IPS-18a (cell line): ENCODE measurements at regions not wholly inside any gene's neighbourhood (a gene's known extent, or its start where the extent isn't known, plus 50 kb on each side); places are given as distances from the start of the nearest gene placed in this dataset.

Experiments
- H3K27ac ChIP-seq: one replicate; pipeline ENCODE4 v1.5.1; 2013; ENCODE audit warnings: low read length
- H3K27me3 ChIP-seq: one replicate; pipeline ENCODE4 v1.6.1; 2013; ENCODE audit warnings: mild to moderate bottlenecking, low read length; ENCODE audit not compliant: control insufficient read depth, insufficient read depth
- H3K36me3 ChIP-seq: one replicate; pipeline ENCODE4 v1.6.1; 2013; ENCODE audit warnings: low read depth, low read length; ENCODE audit not compliant: control insufficient read depth
- H3K4me1 ChIP-seq: one replicate; pipeline ENCODE4 v1.6.1; 2013; ENCODE audit warnings: low read depth, low read length; ENCODE audit not compliant: control insufficient read depth
- H3K4me3 ChIP-seq: one replicate; pipeline ENCODE4 v1.5.1; 2013; ENCODE audit warnings: low read length
- H3K9ac ChIP-seq: one replicate; pipeline ENCODE4 v1.6.1; 2013; ENCODE audit warnings: mild to moderate bottlenecking, low read length, moderate library complexity
- H3K9me3 ChIP-seq: one replicate; pipeline ENCODE4 v1.6.1; 2013; ENCODE audit warnings: low read depth, low read length; ENCODE audit not compliant: control insufficient read depth

DNA sequence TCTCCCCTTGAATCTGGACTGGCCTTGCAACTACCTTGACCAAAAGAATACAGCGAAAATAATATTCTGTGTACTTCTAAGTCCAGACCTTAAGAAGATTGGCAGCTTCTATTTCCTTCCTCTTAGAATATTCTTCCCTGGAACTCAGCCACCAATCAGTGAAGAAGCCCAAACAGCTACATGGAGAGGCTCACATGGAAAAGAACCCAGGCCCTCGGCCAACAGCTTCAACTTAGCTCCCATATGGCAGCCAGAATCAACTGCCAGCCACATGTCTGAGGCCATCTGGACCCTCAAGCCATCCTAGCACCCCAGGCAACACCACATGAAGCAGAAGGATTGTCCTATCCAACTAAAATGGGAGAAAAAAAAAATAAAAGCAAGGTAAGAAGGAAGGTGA, 178.8 kb downstream of the IBTK start:
- H3K9ac ChIP-seq: no peak overlapping the region

DNA sequence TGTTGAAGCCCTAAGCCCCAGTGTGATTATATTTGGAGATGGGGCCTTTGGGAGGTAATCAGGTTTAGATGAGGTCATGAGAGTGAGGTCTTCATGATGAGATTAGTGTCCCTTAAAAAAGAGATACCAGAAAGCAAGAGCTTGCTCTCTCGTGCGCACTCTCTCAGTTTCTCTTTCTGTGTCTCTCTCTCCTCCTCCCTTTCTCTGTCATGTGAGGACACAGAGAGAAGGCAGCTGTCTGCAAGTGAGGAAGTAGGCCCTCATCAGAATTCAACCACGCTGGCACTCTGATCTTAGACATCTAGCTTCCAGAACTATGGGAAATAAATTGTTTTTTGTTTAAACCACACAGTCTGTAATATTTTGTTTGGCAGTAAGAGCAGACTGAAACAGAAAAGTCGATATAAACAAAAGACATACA, 180.5 kb downstream of the IBTK start:
- Histone ChIP-seq H3K4me1 (no peaks in the 10 kb centered on the region), H3K9me3 (no peaks in the 10 kb centered on the region), H3K27me3 (no peaks in the 10 kb centered on the region), H3K27ac (no peak overlapping the region), H3K4me3 (no peak overlapping the region), H3K36me3 (no peaks in the 10 kb centered on the region), H3K9ac (no peak overlapping the region)

More for the DNA sequence above, 178.8 kb downstream of the IBTK start:
- H3K4me3 ChIP-seq: no peak overlapping the region
- H3K4me1 ChIP-seq: no peaks in the 10 kb centered on the region
- H3K9me3 ChIP-seq: no peaks in the 10 kb centered on the region
- H3K27ac ChIP-seq: no peak overlapping the region
- H3K36me3 ChIP-seq: no peaks in the 10 kb centered on the region
- H3K27me3 ChIP-seq: no peaks in the 10 kb centered on the region

DNA sequence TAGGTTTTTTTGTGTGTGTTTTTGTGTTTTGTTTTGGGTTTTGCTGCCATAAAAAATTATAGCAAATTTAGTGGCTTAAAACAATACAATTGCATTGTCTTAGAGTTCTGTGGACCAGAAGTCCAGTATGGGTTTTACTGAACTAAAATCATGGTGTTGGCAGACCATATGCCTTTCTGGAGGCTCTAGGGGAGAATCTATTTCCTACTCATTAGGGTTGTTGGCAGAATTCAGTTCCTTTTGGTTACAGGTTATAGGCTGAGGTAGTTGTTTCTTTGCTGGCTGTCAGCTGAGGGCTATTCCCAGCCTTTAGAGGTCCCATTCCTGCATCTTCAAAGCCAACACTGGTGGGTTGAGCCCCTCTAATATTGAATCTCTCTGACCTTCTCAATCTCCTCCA, 181.3 kb downstream of the IBTK start:
- Histone ChIP-seq H3K9ac (no peak overlapping the region), H3K27me3 (no peaks in the 10 kb centered on the region), H3K27ac (no peak overlapping the region), H3K36me3 (no peaks in the 10 kb centered on the region), H3K4me1 (no peaks in the 10 kb centered on the region), H3K9me3 (no peaks in the 10 kb centered on the region), H3K4me3 (no peak overlapping the region)

DNA sequence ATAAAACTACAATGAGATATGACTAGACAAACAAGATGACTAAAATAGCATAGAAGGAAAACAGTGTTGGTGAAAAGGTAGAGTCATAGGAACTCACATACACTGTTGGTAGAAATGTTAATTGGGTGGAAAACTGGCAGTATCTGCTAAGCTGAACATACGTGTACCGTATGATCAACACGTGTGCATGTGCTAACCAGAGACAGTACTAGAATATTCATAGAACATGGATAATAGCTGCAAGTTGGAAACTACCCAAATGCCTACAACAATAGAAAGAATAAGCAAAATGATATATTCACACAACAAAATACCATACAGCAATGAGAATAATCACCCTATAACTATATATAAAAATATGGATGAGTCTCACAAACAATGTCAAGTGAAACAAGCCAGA, 184.0 kb downstream of the IBTK start:
- no peaks in the 10 kb centered on the region for H3K36me3 ChIP-seq
- H3K27me3 ChIP-seq: no peaks in the 10 kb centered on the region
- no peaks in the 10 kb centered on the region for H3K4me1 ChIP-seq
- H3K9ac ChIP-seq: no peak overlapping the region
- H3K27ac ChIP-seq: no peak overlapping the region
- H3K9me3 ChIP-seq: no peaks in the 10 kb centered on the region
- H3K4me3 ChIP-seq: no peak overlapping the region

DNA sequence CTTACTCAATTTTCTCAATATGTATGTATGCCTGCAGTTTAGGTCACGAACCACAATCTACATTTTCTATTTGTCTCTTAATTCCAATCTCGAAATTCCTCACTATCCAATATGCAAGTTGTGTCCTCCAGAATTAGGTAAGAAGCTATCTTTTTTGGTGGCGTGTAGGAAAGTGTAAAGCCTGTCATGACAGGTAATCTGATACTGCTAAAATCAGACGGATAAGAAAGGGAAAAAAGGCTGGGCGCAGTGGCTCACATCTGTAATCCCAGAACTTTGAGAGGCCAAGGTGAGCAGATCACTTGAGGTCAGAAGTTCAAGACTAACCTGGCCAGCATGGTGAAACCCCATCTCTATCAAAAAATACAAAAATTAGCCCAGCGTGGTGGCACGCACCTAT, 185.3 kb downstream of the IBTK start:
- H3K4me1 ChIP-seq: no peaks in the 10 kb centered on the region
- no peak overlapping the region for H3K9ac ChIP-seq
- no peaks in the 10 kb centered on the region for H3K27me3 ChIP-seq
- H3K27ac ChIP-seq: no peak overlapping the region
- no peak overlapping the region for H3K4me3 ChIP-seq
- H3K36me3 ChIP-seq: no peaks in the 10 kb centered on the region
- no peaks in the 10 kb centered on the region for H3K9me3 ChIP-seq

DNA sequence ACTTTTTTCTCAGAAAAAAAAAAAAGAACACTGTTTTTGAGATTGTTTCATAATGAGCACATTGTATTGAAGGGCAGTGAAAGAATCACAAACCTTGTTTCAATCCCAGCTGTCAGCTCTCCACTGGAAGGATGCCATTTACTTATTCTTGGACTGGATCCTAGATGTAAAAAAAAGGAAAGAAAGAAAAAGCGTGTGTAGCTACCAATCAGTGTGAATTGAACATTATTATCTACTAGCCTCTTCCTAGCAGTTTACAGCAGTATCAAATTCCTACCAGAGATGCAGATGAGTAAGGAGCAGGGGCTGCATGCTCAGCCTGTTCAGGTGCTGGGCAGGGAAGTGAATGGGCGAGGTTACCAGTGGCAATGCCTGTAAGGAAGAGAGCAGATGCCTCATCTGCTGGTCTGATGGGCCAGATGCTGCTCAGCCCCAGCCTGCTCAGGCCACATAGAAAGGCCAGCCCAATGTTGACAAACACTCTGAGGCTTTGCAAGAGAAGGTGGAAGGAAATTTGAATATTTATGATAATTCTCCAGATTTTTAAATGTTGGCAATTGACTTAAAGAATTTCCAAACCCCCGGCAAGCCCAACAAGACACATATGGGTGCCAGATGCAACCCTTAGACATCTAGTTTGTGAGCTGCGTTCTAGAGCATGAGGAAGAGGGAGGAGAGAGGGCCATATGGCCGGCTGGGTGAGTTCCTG, 189.5 kb downstream of the IBTK start:
- H3K27me3 ChIP-seq: no peaks in the 10 kb centered on the region
- no peaks in the 10 kb centered on the region for H3K36me3 ChIP-seq
- no peaks in the 10 kb centered on the region for H3K4me1 ChIP-seq
- no peak overlapping the region for H3K27ac ChIP-seq
- H3K9ac ChIP-seq: no peak overlapping the region
- H3K9me3 ChIP-seq: no peaks in the 10 kb centered on the region
- H3K4me3 ChIP-seq: no peak overlapping the region

DNA sequence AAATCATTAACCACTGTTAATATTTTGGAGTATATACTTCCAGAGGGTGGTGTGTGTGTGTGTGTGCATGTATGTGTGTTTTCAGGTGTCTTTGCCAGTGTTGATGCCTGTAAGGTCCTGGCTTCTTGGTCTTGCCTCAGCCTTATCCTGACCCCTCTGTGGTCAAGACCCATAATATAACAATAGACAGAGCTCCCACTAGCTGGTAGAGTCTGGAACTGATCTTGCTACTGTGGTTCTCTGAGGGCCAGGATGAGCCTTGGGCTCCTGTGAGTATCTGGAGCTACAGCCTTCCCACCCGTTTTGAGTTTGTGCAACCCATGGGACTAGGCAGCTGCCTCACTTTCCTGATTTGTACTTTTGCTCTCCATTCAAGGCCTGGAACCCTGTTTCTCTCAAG, 191.0 kb downstream of the IBTK start:
- no peak overlapping the region for H3K27ac ChIP-seq
- H3K9ac ChIP-seq: no peak overlapping the region
- no peaks in the 10 kb centered on the region for H3K9me3 ChIP-seq
- H3K4me3 ChIP-seq: no peak overlapping the region
- no peaks in the 10 kb centered on the region for H3K27me3 ChIP-seq
- no peaks in the 10 kb centered on the region for H3K4me1 ChIP-seq
- no peaks in the 10 kb centered on the region for H3K36me3 ChIP-seq

DNA sequence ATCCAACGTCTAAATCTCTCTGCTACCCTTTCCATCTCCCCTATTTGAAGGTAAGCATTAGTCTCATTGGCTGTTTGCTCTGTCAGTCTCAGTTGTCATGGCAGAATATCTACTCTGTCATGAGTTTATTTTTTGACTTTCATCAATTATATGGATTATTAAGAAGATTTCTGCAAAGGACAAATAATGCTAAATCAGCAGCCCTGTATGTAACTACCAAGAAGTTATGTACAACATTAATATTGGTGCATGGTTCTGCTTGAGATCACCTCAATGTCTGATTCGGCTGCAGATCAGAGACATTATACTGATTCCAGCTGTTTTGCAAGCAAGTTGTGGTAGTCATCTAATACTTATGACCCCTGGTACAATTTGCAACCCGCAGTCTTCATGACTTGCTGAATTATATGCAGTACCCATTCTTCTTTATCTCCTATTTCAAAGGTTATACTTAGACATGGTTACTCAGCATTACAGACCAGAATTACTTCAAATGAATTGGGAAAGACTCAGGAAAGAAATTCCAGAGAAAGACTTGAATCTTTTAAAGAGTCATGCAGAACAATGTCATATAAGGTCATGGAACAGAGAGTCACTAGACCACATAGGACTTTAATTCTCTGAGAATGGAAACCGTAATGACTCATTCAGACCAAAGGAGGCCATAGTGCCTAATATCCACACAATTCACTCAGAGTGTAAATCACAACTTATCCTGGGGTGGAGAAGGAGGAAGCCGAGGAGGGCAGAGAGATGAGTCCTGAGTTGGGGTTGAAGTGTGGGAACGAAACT, 201.4 kb downstream of the IBTK start:
- Histone ChIP-seq H3K4me1 (no peaks in the 10 kb centered on the region), H3K36me3 (no peaks in the 10 kb centered on the region), H3K4me3 (no peak overlapping the region), H3K9me3 (no peaks in the 10 kb centered on the region), H3K27ac (no peak overlapping the region), H3K27me3 (no peaks in the 10 kb centered on the region), H3K9ac (no peak overlapping the region)

DNA sequence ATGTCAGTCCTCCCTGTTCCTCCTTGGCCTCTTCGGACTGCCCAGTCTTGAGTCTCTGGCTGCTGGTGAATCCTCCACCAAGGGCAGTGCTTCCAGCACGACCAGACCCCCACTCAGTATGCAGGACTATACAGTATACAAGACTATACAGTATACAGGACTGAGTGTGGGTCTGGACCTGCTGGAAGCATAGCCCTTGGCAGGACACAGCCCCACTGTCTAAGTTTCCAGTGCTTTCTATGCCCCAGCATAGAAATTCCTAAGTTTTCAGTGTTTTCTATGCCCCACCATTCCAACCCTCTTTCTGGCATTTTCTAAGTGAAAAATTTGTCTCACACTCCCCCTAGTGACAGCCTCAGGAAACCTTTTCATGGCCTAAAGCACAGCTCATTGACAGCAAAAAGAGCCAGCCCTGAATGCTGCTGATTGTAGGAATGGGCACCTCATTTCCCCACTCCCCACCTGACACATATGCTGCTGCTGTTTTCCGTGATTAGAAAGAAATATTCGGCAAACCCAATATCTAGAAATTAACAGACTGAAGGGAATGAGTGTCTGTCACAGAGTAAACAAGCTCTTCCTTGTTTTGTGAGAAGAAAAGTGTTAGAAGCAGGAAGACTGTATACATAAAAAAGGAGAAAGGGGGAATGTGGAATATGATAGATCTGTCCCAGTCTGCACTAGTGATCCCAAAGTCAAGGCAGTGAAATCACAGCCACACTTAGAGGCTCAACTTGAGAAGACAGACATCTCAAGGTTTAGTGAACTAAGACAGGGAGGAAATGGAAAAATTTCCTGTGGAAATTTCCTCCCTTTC, 206.9 kb downstream of the IBTK start:
- H3K9ac ChIP-seq: no peak overlapping the region
- no peak overlapping the region for H3K27ac ChIP-seq
- H3K4me3 ChIP-seq: no peak overlapping the region
- H3K9me3 ChIP-seq: no peaks in the 10 kb centered on the region
- H3K4me1 ChIP-seq: no peaks in the 10 kb centered on the region
- no peaks in the 10 kb centered on the region for H3K27me3 ChIP-seq
- no peaks in the 10 kb centered on the region for H3K36me3 ChIP-seq

DNA sequence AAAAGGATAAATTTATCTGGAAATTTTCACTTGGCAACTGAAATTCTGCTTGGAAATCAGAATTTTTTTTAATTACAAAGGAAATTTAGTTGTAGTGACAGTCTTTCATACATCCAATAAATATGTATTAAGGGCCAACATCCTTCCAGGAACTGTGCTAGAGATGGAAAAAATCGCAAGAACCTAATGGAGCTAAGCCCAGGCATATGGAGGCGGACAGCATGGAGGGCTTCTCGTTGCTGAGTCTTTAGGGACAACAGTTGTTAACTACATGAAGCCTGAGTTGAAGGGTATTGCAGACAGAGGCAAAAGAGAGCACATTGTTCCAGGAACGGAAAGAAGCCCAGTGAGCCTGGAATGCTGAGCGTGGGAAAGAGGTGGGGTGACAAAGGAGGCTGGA, 208.9 kb downstream of the IBTK start:
- no peaks in the 10 kb centered on the region for H3K27me3 ChIP-seq
- H3K4me3 ChIP-seq: no peak overlapping the region
- H3K27ac ChIP-seq: no peak overlapping the region
- H3K4me1 ChIP-seq: no peaks in the 10 kb centered on the region
- H3K9ac ChIP-seq: no peak overlapping the region
- no peaks in the 10 kb centered on the region for H3K36me3 ChIP-seq
- H3K9me3 ChIP-seq: no peaks in the 10 kb centered on the region

DNA sequence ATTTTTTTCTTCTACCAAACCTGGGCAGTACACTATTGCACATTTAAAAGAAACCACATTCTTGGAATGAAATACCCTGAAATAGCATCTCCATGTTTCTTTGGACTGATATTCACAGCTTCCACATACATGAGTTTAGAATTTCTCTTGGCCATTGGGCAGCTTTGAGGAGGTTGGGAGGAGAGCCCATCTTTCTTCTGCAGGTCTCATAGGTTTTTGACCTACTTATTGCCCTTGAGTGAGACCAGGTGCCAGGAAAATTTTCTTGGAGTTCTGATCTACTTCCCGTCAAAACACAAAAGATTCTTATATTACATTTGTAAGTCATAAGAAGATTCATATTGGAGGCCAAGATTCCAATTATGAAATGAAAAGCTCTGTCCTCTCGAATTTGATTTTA, 212.0 kb downstream of the IBTK start:
- no peak overlapping the region for H3K9ac ChIP-seq
- H3K9me3 ChIP-seq: no peaks in the 10 kb centered on the region
- H3K27ac ChIP-seq: no peak overlapping the region
- no peaks in the 10 kb centered on the region for H3K36me3 ChIP-seq
- H3K4me1 ChIP-seq: no peaks in the 10 kb centered on the region
- H3K27me3 ChIP-seq: no peaks in the 10 kb centered on the region
- H3K4me3 ChIP-seq: no peak overlapping the region
